Large intestine (tissue), 3 donors: ENCODE measurements at regions not wholly inside any gene's neighbourhood (a gene's known extent, or its start where the extent isn't known, plus 50 kb on each side); places are given as distances from the start of the nearest gene placed in this dataset.

ENCODE experiments used
- DNase-seq, 2 donors: peaks; one replicate each; pipeline versions ENCODE4 v3.0.0 to v3.0.0-alpha.2; 2013
- H3K27ac ChIP-seq: one replicate; pipeline ENCODE4 v1.5.1; 2013; ENCODE audit warnings: low read length
- H3K27me3 ChIP-seq: 2 replicates; pipeline ENCODE4 v1.6.1; 2013; ENCODE audit warnings: low read length; ENCODE audit not compliant: control insufficient read depth, insufficient read depth
- H3K36me3 ChIP-seq: 2 replicates; pipeline ENCODE4 v1.6.1; 2013; ENCODE audit warnings: low read length; ENCODE audit not compliant: control insufficient read depth, insufficient read depth
- H3K4me1 ChIP-seq: one replicate; pipeline ENCODE4 v1.6.1; 2013; ENCODE audit warnings: low read length; ENCODE audit not compliant: control insufficient read depth, insufficient read depth
- H3K4me3 ChIP-seq: one replicate; pipeline ENCODE4 v1.5.1; 2013; ENCODE audit warnings: low read length
- H3K9me3 ChIP-seq: one replicate; pipeline ENCODE4 v1.6.1; 2013; ENCODE audit warnings: mild to moderate bottlenecking, low read depth, low read length, moderate library complexity; ENCODE audit not compliant: control insufficient read depth
- WGBS: methylation state at CpG from one replicate; pipeline ENCODE4 v1.1.5; 2013; ENCODE audit warnings: low lambda C conversion rate; ENCODE audit not compliant: insufficient coverage; 5-methylcytosine and 5-hydroxymethylcytosine counted together

- H3K36me3 ChIP-seq: no peaks in the 10 kb centered on the region
- no peak overlapping the region for H3K4me3 ChIP-seq
- peaks cover 7% of the 10 kb centered on the region for H3K4me1 ChIP-seq
- no peaks in the 10 kb centered on the region for H3K27me3 ChIP-seq
- H3K27ac ChIP-seq: no peak overlapping the region
- no CpG with 5 or more reads among the region's 6 CpGs for WGBS
- DNase-seq: no peak
- no peaks in the 10 kb centered on the region for H3K9me3 ChIP-seq
Observed at GRCh38 chr12:14252697-14253096, 112.8 kb upstream of the ATF7IP start.

- WGBS: no CpG with 5 or more reads among the region's 3 CpGs
- Histone ChIP-seq H3K27ac (no peak overlapping the region), H3K27me3 (no peaks in the 10 kb centered on the region), H3K4me3 (no peak overlapping the region), H3K36me3 (no peaks in the 10 kb centered on the region), H3K9me3 (no peaks in the 10 kb centered on the region), H3K4me1 (peaks cover 15% of the 10 kb centered on the region)
- DNase-seq: no peak
Observed at GRCh38 chr12:14253496-14253895, 112.0 kb upstream of the ATF7IP start.

GRCh38 chr12:14254781-14255180 lies 110.7 kb upstream of the ATF7IP start:
- H3K27ac ChIP-seq: no peak overlapping the region
- WGBS: no CpG with 5 or more reads among the region's 6 CpGs
- peaks cover 2% of the 10 kb centered on the region for H3K9me3 ChIP-seq
- no peak for DNase-seq
- H3K4me1 ChIP-seq: peaks cover 20% of the 10 kb centered on the region
- no peaks in the 10 kb centered on the region for H3K27me3 ChIP-seq
- no peaks in the 10 kb centered on the region for H3K36me3 ChIP-seq
- H3K4me3 ChIP-seq: no peak overlapping the region

- no peaks in the 10 kb centered on the region for H3K27me3 ChIP-seq
- peaks cover 7% of the 10 kb centered on the region for H3K9me3 ChIP-seq
- peaks cover 34% of the 10 kb centered on the region for H3K4me1 ChIP-seq
- WGBS: 72% methylated on average over 2 of the region's 6 CpGs
- no peaks in the 10 kb centered on the region for H3K36me3 ChIP-seq
- no peak overlapping the region for H3K4me3 ChIP-seq
- DNase-seq: no peak
- no peak overlapping the region for H3K27ac ChIP-seq
Observed at GRCh38 chr12:14256121-14256520, 109.4 kb upstream of the ATF7IP start.

- peaks cover 7% of the 10 kb centered on the region for H3K9me3 ChIP-seq
- H3K4me1 ChIP-seq: peaks cover 35% of the 10 kb centered on the region
- no peaks in the 10 kb centered on the region for H3K36me3 ChIP-seq
- no peaks in the 10 kb centered on the region for H3K27me3 ChIP-seq
- peak; percentile 39 to 48 for DNase-seq
- H3K4me3 ChIP-seq: no peak overlapping the region
- peak overlapping the region; percentile 71 for H3K27ac ChIP-seq
- 82% methylated on average over 8 of the region's 15 CpGs for WGBS
Observed at GRCh38 chr12:14256555-14257169, 108.8 kb upstream of the ATF7IP start.

- H3K4me3 ChIP-seq: no peak overlapping the region
- peaks cover 35% of the 10 kb centered on the region for H3K4me1 ChIP-seq
- no peaks in the 10 kb centered on the region for H3K27me3 ChIP-seq
- peak overlapping the region; percentile 71 for H3K27ac ChIP-seq
- DNase-seq: no peak
- WGBS: 80% methylated on average over 1 of the region's 7 CpGs
- H3K36me3 ChIP-seq: no peaks in the 10 kb centered on the region
- H3K9me3 ChIP-seq: peaks cover 7% of the 10 kb centered on the region
Observed at GRCh38 chr12:14257303-14257733, 108.2 kb upstream of the ATF7IP start.

GRCh38 chr12:14257734-14258574 lies 107.5 kb upstream of the ATF7IP start:
- H3K27me3 ChIP-seq: no peaks in the 10 kb centered on the region

GRCh38 chr12:14258575-14258940 lies 106.9 kb upstream of the ATF7IP start:
- H3K27me3 ChIP-seq: no peaks in the 10 kb centered on the region
- peak overlapping the region; percentile 71 for H3K27ac ChIP-seq
- no peak overlapping the region for H3K4me3 ChIP-seq
- peaks cover 7% of the 10 kb centered on the region for H3K9me3 ChIP-seq
- H3K4me1 ChIP-seq: peaks cover 35% of the 10 kb centered on the region
- DNase-seq: peak in 1 of 2 donors; percentile 33
- no CpG with 5 or more reads among the region's 4 CpGs for WGBS
- no peaks in the 10 kb centered on the region for H3K36me3 ChIP-seq

More at GRCh38 chr12:14257734-14258574, 107.5 kb upstream of the ATF7IP start:
- DNase-seq: peak; percentile 85 to 91
- H3K4me1 ChIP-seq: peaks cover 35% of the 10 kb centered on the region
- H3K9me3 ChIP-seq: peaks cover 7% of the 10 kb centered on the region
- no peak overlapping the region for H3K4me3 ChIP-seq
- H3K27ac ChIP-seq: peak overlapping the region; percentile 71
- H3K36me3 ChIP-seq: no peaks in the 10 kb centered on the region
- 83% methylated on average over 1 of the region's 13 CpGs for WGBS

GRCh38 chr12:14259481-14260010 lies 105.9 kb upstream of the ATF7IP start:
- no peak overlapping the region for H3K4me3 ChIP-seq
- WGBS: 100% methylated on average over 1 of the region's 11 CpGs
- peaks cover 10% of the 10 kb centered on the region for H3K9me3 ChIP-seq
- H3K27me3 ChIP-seq: no peaks in the 10 kb centered on the region
- no peaks in the 10 kb centered on the region for H3K36me3 ChIP-seq
- H3K4me1 ChIP-seq: peaks cover 35% of the 10 kb centered on the region
- no peak for DNase-seq
- peak overlapping the region; percentile 88 for H3K27ac ChIP-seq

GRCh38 chr12:14260011-14260993 lies 105.2 kb upstream of the ATF7IP start:
- peak overlapping the region; percentile 6 for H3K4me3 ChIP-seq
- 5% methylated on average over 4 of the region's 31 CpGs for WGBS
- peak; percentile 89 to 93 for DNase-seq

More at GRCh38 chr12:14260011-14260993, 105.2 kb upstream of the ATF7IP start:
- Histone ChIP-seq H3K27me3 (no peaks in the 10 kb centered on the region), H3K27ac (peak overlapping the region; percentile 88), H3K4me1 (peaks cover 35% of the 10 kb centered on the region), H3K36me3 (no peaks in the 10 kb centered on the region), H3K9me3 (peaks cover 12% of the 10 kb centered on the region)
